Panc1 (cell line): ENCODE measurements at regions not wholly inside any gene's neighbourhood (a gene's known extent, or its start where the extent isn't known, plus 50 kb on each side); places are given as distances from the start of the nearest gene placed in this dataset.

Experiments used
- POLR2AphosphoS5 ChIP-seq: IDR thresholded peaks from 2 replicates; pipeline ENCODE4 v1.6.1; 2012; ENCODE audit warnings: mild to moderate bottlenecking, low read depth, low read length, moderate library complexity
- TF ChIP-seq, protein P1 (sequence below): fragments of 450-650 bp; IDR thresholded peaks from 2 replicates; pipeline ENCODE4 v1.5.1; 2017; ENCODE audit warnings: mild to moderate bottlenecking

DNA sequence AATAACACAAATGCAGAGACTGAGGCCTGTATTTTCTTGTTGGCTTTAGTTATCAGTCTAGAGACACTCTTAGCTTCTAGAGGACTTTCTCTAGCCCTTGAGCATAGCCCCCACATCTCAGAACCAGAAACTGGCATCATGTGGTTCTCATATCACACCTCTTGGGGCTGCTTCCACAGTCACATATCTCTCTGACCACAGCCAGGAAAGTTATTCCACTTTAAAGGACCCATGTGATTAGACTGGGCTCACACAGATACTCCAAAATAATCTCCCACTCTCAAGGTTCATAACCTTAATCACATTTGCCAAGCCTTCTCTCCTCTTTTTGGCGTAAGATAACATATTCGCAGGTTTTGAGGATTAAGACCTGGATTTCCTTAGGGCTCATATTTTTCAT, 846.9 kb upstream of the MIR17HG start:
- TF ChIP-seq, protein P1, sequence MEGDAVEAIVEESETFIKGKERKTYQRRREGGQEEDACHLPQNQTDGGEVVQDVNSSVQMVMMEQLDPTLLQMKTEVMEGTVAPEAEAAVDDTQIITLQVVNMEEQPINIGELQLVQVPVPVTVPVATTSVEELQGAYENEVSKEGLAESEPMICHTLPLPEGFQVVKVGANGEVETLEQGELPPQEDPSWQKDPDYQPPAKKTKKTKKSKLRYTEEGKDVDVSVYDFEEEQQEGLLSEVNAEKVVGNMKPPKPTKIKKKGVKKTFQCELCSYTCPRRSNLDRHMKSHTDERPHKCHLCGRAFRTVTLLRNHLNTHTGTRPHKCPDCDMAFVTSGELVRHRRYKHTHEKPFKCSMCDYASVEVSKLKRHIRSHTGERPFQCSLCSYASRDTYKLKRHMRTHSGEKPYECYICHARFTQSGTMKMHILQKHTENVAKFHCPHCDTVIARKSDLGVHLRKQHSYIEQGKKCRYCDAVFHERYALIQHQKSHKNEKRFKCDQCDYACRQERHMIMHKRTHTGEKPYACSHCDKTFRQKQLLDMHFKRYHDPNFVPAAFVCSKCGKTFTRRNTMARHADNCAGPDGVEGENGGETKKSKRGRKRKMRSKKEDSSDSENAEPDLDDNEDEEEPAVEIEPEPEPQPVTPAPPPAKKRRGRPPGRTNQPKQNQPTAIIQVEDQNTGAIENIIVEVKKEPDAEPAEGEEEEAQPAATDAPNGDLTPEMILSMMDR: no peak
- TF ChIP-seq POLR2AphosphoS5: no peak
